SJCRH30 (cell line): ENCODE measurements at regions not wholly inside any gene's neighbourhood (a gene's known extent, or its start where the extent isn't known, plus 50 kb on each side); places are given as distances from the start of the nearest gene placed in this dataset.

ENCODE experiments used
- DNase-seq, 2 experiments: peaks; one replicate each; pipeline ENCODE4 v3.0.0-alpha.2; 2015 to 2020
- H3K27ac ChIP-seq: fragments of 250-450 bp; sonication (Bioruptor Pico); 2 replicates; pipeline ENCODE4 v1.5.1; 2020; ENCODE audit warnings: mild to moderate bottlenecking, moderate library complexity
- H3K27me3 ChIP-seq: fragments of 250-450 bp; sonication (Bioruptor Pico); 2 replicates; pipeline ENCODE4 v1.5.1; 2020; ENCODE audit warnings: mild to moderate bottlenecking, moderate library complexity
- H3K36me3 ChIP-seq: fragments of 250-450 bp; sonication (Bioruptor Pico); 2 replicates; pipeline ENCODE4 v1.5.1; 2020; ENCODE audit warnings: mild to moderate bottlenecking, moderate library complexity
- H3K4me1 ChIP-seq: fragments of 250-450 bp; sonication (Bioruptor Pico); 2 replicates; pipeline ENCODE4 v1.5.1; 2020; ENCODE audit warnings: mild to moderate bottlenecking, moderate library complexity
- H3K4me3 ChIP-seq: fragments of 250-450 bp; sonication (Bioruptor Pico); 2 replicates; pipeline ENCODE4 v1.5.1; 2020; ENCODE audit warnings: mild to moderate bottlenecking, moderate library complexity
- H3K9me3 ChIP-seq: fragments of 250-450 bp; sonication (Bioruptor Pico); replicated peaks from 2 replicates; pipeline ENCODE4 v1.5.1; 2020; ENCODE audit warnings: mild to moderate bottlenecking, moderate library complexity

DNA sequence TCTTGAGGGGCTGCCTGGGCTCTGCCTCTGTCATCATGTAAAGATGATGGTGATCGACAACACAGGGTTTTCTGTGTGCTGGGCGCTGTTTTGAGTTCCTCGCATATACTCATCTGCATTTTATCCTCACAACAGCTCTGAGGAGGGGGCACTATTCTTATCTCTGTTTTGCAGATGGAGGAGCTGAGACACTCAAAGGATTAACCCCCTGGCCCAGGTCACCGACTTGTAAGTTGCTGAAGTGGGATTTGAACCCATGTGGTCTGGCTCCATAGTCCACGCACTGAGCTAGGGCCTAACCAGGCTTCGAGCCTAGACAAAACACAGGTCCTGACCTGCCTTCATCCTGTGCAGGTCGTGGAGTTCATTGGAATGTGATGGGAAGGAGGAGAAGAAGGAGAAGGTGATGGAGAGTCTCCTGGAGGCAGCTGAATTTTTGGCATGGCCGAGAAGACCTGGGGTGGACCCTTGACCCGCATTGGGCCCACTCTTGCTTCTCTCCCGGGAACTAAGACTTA, 140.0 kb downstream of the ASCL4 start:
- H3K4me1 ChIP-seq = no peaks in the 10 kb centered on the region
- H3K9me3 ChIP-seq = no peaks in the 10 kb centered on the region
- no peak overlapping the region for H3K4me3 ChIP-seq
- H3K27ac ChIP-seq = no peak overlapping the region
- H3K27me3 ChIP-seq = no peaks in the 10 kb centered on the region
- no peaks in the 10 kb centered on the region for H3K36me3 ChIP-seq
- DNase-seq = no peak

DNA sequence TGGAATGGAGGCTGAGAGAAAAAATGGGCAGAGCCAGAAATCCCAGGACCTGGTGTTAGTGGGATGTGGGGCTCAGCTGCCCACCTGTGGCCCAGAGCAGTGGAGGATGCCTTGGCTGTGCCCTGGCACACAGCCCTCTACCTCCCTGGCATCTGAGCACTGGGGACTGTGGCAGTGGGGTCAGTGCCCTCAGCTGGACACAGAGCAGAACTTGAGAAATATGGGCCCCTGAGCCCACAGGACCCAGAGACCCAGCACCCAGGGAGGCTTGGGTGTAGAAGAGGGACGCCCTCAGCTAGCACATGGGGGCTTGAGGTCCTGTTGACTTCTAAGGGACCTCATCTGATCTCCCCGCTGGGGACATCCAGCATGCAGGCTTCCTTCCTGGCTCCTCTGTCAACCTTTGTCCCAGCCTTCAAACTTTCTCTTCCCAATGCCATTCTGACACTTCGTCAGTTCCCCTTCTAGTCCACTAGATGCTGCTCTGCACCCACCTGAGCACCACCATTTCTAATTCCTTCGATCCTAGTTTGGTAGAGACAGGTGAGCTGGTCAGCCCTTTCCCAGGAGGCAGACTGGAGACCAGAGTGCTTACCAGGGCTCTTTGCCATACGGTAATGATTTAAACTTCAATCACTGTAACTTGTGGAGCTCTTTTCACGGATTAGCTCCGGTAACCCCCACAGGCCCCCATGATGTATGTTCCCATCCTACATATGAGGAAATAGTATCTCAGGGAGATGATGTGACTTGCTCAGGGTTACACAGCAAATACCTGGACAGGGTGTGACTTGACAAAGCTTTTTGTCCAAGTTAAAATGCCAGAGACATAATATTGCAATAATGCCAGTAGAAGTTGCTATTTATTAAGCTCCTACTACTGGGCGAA, 143.7 kb downstream of the ASCL4 start:
- Histone ChIP-seq H3K27ac (no peak overlapping the region), H3K36me3 (no peaks in the 10 kb centered on the region), H3K9me3 (no peaks in the 10 kb centered on the region), H3K4me1 (no peaks in the 10 kb centered on the region), H3K4me3 (no peak overlapping the region), H3K27me3 (no peaks in the 10 kb centered on the region)
- peak in 1 of 2 experiments; percentile 29 for DNase-seq

- DNase-seq = no peak
- H3K4me1 ChIP-seq = no peaks in the 10 kb centered on the region
- no peaks in the 10 kb centered on the region for H3K27me3 ChIP-seq
- no peak overlapping the region for H3K27ac ChIP-seq
- H3K36me3 ChIP-seq = no peaks in the 10 kb centered on the region
- no peaks in the 10 kb centered on the region for H3K9me3 ChIP-seq
- no peak overlapping the region for H3K4me3 ChIP-seq
Observed at GRCh38 chr12:107921062-107921461, 146.6 kb downstream of the ASCL4 start.

DNA sequence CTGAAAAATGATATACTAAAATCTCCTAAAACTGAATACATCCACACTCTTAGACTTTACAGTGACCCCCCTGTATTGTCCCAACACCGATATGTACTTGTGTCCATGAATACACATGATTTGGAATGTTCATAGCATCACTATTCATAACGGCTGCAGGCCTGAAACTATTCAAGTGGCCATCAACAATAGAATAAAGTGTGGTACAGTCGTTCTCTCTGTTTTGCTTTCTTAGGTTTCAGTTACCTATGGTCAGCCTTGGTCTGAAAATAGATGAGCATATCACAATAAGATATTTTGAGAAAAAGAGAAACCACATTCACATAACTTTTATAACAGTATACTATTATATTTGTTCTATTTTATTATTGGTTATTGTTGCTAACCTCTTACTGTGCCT, 150.6 kb downstream of the ASCL4 start:
- H3K4me1 ChIP-seq = no peaks in the 10 kb centered on the region
- no peaks in the 10 kb centered on the region for H3K9me3 ChIP-seq
- no peaks in the 10 kb centered on the region; the same call in 1 of the 2 replicates for H3K27me3 ChIP-seq
- H3K36me3 ChIP-seq = no peaks in the 10 kb centered on the region
- no peak overlapping the region for H3K27ac ChIP-seq
- DNase-seq = no peak
- no peak overlapping the region for H3K4me3 ChIP-seq

DNA sequence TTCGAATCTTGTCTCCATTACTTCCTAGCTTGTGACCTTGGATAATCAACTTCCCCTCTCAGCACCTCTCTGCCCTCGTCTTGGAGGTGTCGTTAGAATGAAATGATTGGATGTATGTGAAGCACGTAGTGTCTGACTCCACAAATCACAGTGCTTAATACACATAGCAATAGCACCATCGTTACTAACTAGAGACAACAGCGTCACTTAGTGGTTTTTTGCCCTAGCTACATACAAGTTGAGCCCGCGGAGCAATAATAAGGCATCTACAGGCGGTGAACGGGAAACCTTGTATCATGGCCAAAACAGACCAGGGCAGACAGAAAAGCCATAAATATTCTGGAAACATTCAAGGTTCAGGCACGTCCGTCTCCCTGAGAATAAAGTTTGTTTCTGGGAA, 154.9 kb downstream of the ASCL4 start:
- no peak overlapping the region for H3K4me3 ChIP-seq
- no peak overlapping the region for H3K27ac ChIP-seq
- no peaks in the 10 kb centered on the region for H3K36me3 ChIP-seq
- peak in 1 of 2 experiments; percentile 28 for DNase-seq
- H3K9me3 ChIP-seq = no peaks in the 10 kb centered on the region
- H3K27me3 ChIP-seq = no peaks in the 10 kb centered on the region; the same call in 1 of the 2 replicates
- H3K4me1 ChIP-seq = no peaks in the 10 kb centered on the region

DNA sequence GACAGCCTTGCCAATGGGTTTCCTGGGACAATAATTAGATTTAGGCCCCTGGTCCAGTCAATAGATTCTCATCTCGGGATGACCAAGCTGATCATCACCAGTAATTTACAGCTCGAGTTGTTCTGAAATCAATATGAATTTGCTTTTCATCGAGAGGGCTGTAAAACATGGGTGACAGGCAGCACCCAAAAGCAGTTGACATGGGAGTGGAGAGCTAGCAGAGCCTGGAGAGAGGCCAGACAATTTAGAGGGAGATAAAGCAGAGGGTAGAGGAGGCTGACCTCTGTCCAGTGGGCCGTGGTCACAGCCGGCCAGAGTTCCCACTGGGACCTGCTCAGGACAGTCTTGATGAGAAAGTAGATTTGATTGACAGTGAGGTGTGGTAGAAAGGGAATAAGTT, 157.3 kb downstream of the ASCL4 start:
- H3K27me3 ChIP-seq = no peaks in the 10 kb centered on the region; the same call in 1 of the 2 replicates
- H3K27ac ChIP-seq = no peak overlapping the region

DNA sequence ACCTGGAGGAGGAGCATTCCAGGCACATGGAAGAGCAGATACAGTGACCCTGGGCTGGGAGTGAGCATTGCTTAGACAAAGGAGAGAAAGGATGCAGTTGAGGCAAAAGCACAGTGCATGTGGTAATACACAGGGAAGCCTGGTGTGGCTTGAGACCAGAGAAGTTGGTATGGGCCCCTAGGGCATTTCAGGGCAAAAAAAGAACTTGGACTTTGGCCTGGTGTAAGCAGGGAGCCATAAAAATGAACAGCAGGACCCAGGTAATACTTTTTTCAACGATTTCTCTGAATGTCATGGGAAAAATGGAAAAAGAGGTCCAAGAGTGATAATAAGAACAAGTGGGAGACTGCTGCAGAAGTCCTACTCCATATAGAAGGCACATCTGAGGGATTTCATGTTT, 163.9 kb downstream of the ASCL4 start:
- H3K4me1 ChIP-seq = no peaks in the 10 kb centered on the region
- H3K4me3 ChIP-seq = no peak overlapping the region
- no peak overlapping the region for H3K27ac ChIP-seq
- no peaks in the 10 kb centered on the region for H3K27me3 ChIP-seq
- H3K36me3 ChIP-seq = no peaks in the 10 kb centered on the region
- no peak for DNase-seq
- H3K9me3 ChIP-seq = no peaks in the 10 kb centered on the region

More for the DNA sequence above, 157.3 kb downstream of the ASCL4 start:
- Histone ChIP-seq H3K4me1 (no peaks in the 10 kb centered on the region), H3K4me3 (no peak overlapping the region), H3K9me3 (no peaks in the 10 kb centered on the region), H3K36me3 (no peaks in the 10 kb centered on the region)
- no peak for DNase-seq

GRCh38 chr12:107948391-107948945, 174.0 kb downstream of the ASCL4 start:
- Histone ChIP-seq H3K27ac (no peak overlapping the region), H3K9me3 (no peaks in the 10 kb centered on the region), H3K4me3 (no peak overlapping the region), H3K36me3 (no peaks in the 10 kb centered on the region), H3K27me3 (no peaks in the 10 kb centered on the region), H3K4me1 (no peaks in the 10 kb centered on the region)
- no peak for DNase-seq

GRCh38 chr12:107951024-107951423, 176.5 kb downstream of the ASCL4 start:
- Histone ChIP-seq H3K4me1 (no peaks in the 10 kb centered on the region), H3K27me3 (no peaks in the 10 kb centered on the region), H3K27ac (no peak overlapping the region), H3K36me3 (no peaks in the 10 kb centered on the region), H3K4me3 (no peak overlapping the region), H3K9me3 (no peaks in the 10 kb centered on the region)
- DNase-seq = no peak

- H3K9me3 ChIP-seq = no peaks in the 10 kb centered on the region
- H3K4me3 ChIP-seq = no peak overlapping the region
- H3K27ac ChIP-seq = no peak overlapping the region
- H3K27me3 ChIP-seq = no peaks in the 10 kb centered on the region
- H3K36me3 ChIP-seq = no peaks in the 10 kb centered on the region
- H3K4me1 ChIP-seq = no peaks in the 10 kb centered on the region
- DNase-seq = peak; percentile 3 to 6
Observed at GRCh38 chr12:107955966-107956643, 173.0 kb upstream of the WSCD2 start.

DNA sequence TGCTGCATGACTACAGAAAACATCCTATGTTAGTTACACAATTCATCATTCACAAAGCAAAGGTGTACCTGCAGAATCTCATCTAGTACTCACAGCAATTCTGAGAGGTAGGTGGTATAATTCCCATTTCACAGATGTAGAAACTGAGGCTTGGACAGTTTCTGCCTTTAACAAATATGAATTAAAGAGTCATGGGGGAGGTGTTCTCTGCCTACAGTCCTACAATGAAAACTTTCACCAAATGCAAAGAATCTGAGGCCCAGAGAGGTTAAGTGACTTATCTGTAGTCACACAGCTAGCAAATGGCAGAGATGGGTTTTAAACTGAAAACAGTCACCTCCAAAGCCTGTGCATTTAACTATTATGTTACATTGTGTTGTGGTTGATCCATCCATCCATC, 171.6 kb upstream of the WSCD2 start:
- DNase-seq = no peak
- no peak overlapping the region for H3K4me3 ChIP-seq
- no peaks in the 10 kb centered on the region for H3K36me3 ChIP-seq
- no peak overlapping the region for H3K27ac ChIP-seq
- H3K27me3 ChIP-seq = no peaks in the 10 kb centered on the region
- no peaks in the 10 kb centered on the region for H3K4me1 ChIP-seq
- no peaks in the 10 kb centered on the region for H3K9me3 ChIP-seq

DNA sequence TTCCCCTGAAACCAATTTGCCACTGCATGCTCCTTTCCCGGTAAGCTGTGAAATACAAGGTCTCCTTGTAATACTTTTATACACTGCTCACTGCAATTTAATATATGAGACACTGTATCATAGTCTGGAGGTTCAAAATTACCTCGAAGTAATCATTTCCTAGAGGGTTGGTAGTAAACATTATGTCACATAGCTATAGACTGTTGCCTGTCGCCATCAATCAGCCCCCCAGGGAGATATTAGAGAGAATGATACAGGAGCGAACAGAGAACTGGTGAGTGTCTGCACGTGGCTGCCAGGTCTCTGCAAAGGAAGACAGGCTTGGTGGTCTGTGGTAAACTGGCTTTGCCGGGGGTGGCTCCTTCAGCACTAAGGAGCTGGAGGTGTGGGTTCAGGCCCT, 165.5 kb upstream of the WSCD2 start:
- Histone ChIP-seq H3K4me1 (no peaks in the 10 kb centered on the region), H3K36me3 (no peaks in the 10 kb centered on the region), H3K27me3 (no peaks in the 10 kb centered on the region), H3K27ac (no peak overlapping the region), H3K4me3 (no peak overlapping the region), H3K9me3 (no peaks in the 10 kb centered on the region)
- DNase-seq = no peak

DNA sequence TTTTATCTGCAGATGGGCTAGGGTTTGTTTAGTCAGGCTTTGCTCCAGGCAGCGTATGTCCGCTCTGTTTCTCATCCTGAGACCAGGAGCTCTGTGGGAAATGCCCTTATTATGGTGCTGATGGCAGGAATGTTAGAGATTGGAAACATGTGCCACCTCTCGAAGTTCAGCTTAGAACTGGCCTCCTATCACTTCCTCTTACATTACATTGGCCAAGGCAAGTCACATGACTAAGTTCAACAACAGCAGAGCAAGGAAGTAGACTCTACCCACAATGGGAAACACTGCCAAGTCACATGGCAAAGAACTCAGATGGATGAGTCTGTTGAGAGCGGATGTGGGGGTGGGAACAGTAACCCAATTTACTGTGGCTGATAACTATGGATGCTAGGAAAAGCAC, 161.9 kb upstream of the WSCD2 start:
- no peak overlapping the region for H3K27ac ChIP-seq
- no peaks in the 10 kb centered on the region for H3K4me1 ChIP-seq
- no peaks in the 10 kb centered on the region for H3K9me3 ChIP-seq
- H3K4me3 ChIP-seq = no peak overlapping the region
- no peaks in the 10 kb centered on the region for H3K27me3 ChIP-seq
- H3K36me3 ChIP-seq = no peaks in the 10 kb centered on the region
- no peak for DNase-seq

- no peak for DNase-seq
- no peaks in the 10 kb centered on the region for H3K27me3 ChIP-seq
- H3K4me1 ChIP-seq = no peaks in the 10 kb centered on the region
- no peak overlapping the region for H3K27ac ChIP-seq
- H3K4me3 ChIP-seq = no peak overlapping the region
- no peaks in the 10 kb centered on the region for H3K36me3 ChIP-seq
- no peaks in the 10 kb centered on the region; the same call in 1 of the 2 replicates for H3K9me3 ChIP-seq
Observed at GRCh38 chr12:107973950-107974349, 155.1 kb upstream of the WSCD2 start.

GRCh38 chr12:107976331-107976730, 152.8 kb upstream of the WSCD2 start:
- no peaks in the 10 kb centered on the region for H3K4me1 ChIP-seq
- H3K4me3 ChIP-seq = no peak overlapping the region
- 0 out of 2 replicates have a peak, but pooled peaks cover 3% of the 10 kb centered on the region for H3K27me3 ChIP-seq
- H3K27ac ChIP-seq = no peak overlapping the region
- no peaks in the 10 kb centered on the region for H3K36me3 ChIP-seq
- no peaks in the 10 kb centered on the region; the same call in 1 of the 2 replicates for H3K9me3 ChIP-seq
- DNase-seq = no peak
